ENCODE measurements at regions not wholly inside any gene's neighbourhood (a gene's known extent, or its start where the extent isn't known, plus 50 kb on each side); places are given as distances from the start of the nearest gene placed in this dataset.

GRCh38 chr3:35500641-35501350 is 138.5 kb upstream of the ARPP21 start:
- Mint-ChIP-seq H3K27me3 (ENCODE audit: unreplicated experiment) (no peaks in the 10 kb centered on the region), H3K36me3 (ENCODE audit: insufficient read depth, unreplicated experiment) (no peaks in the 10 kb centered on the region), H3K4me3 (ENCODE audit: low read depth, unreplicated experiment) (no peak overlapping the region), H3K9me3 (ENCODE audit: low read depth, unreplicated experiment) (peaks cover 2% of the 10 kb centered on the region), H3K4me1 (ENCODE audit: low read depth, unreplicated experiment) (peaks cover 13% of the 10 kb centered on the region), H3K27ac (ENCODE audit: unreplicated experiment) (no peak overlapping the region)
- TF ChIP-seq CTCF (IDR thresholded peaks at IDR 0.05; ENCODE audit: unreplicated experiment) = no peak
- DNase-seq = no peak
- intact Hi-C loops (cut with micrococcal nuclease; ENCODE audit: unreplicated experiment) = no loop called here
- no TSS peak for BruUV-seq (replicated peaks)
- CTCF ChIA-PET = no interaction called here

GRCh38 chr3:35502699-35503098 is 136.6 kb upstream of the ARPP21 start:
- H3K27me3 Mint-ChIP-seq (ENCODE audit: unreplicated experiment) = no peaks in the 10 kb centered on the region
- no peaks in the 10 kb centered on the region for H3K36me3 Mint-ChIP-seq (ENCODE audit: insufficient read depth, unreplicated experiment)
- H3K27ac Mint-ChIP-seq (ENCODE audit: unreplicated experiment) = no peak overlapping the region
- DNase-seq = no peak
- H3K4me1 Mint-ChIP-seq (ENCODE audit: low read depth, unreplicated experiment) = peaks cover 13% of the 10 kb centered on the region
- no peak overlapping the region for H3K4me3 Mint-ChIP-seq (ENCODE audit: low read depth, unreplicated experiment)
- BruUV-seq (replicated peaks) = no TSS peak
- no peak for TF ChIP-seq CTCF (IDR thresholded peaks at IDR 0.05; ENCODE audit: unreplicated experiment)
- CTCF ChIA-PET = no interaction called here
- peaks cover 2% of the 10 kb centered on the region for H3K9me3 Mint-ChIP-seq (ENCODE audit: low read depth, unreplicated experiment)
- intact Hi-C loops (cut with micrococcal nuclease; ENCODE audit: unreplicated experiment) = no loop called here

GRCh38 chr3:35505181-35505580 is 134.1 kb upstream of the ARPP21 start:
- no peak for DNase-seq
- CTCF ChIA-PET = no interaction called here
- no peak overlapping the region for H3K4me3 Mint-ChIP-seq (ENCODE audit: low read depth, unreplicated experiment)
- no TSS peak for BruUV-seq (replicated peaks)
- no peak for TF ChIP-seq CTCF (IDR thresholded peaks at IDR 0.05; ENCODE audit: unreplicated experiment)
- no peak overlapping the region for H3K27ac Mint-ChIP-seq (ENCODE audit: unreplicated experiment)
- H3K4me1 Mint-ChIP-seq (ENCODE audit: low read depth, unreplicated experiment) = peaks cover 12% of the 10 kb centered on the region
- H3K9me3 Mint-ChIP-seq (ENCODE audit: low read depth, unreplicated experiment) = peaks cover 2% of the 10 kb centered on the region
- intact Hi-C loops (cut with micrococcal nuclease; ENCODE audit: unreplicated experiment) = no loop called here
- no peaks in the 10 kb centered on the region for H3K27me3 Mint-ChIP-seq (ENCODE audit: unreplicated experiment)
- no peaks in the 10 kb centered on the region for H3K36me3 Mint-ChIP-seq (ENCODE audit: insufficient read depth, unreplicated experiment)

GRCh38 chr3:35505772-35506171 is 133.6 kb upstream of the ARPP21 start:
- intact Hi-C loops (cut with micrococcal nuclease; ENCODE audit: unreplicated experiment) = no loop called here
- Mint-ChIP-seq H3K27me3 (ENCODE audit: unreplicated experiment) (no peaks in the 10 kb centered on the region), H3K4me1 (ENCODE audit: low read depth, unreplicated experiment) (peaks cover 6% of the 10 kb centered on the region), H3K36me3 (ENCODE audit: insufficient read depth, unreplicated experiment) (no peaks in the 10 kb centered on the region), H3K9me3 (ENCODE audit: low read depth, unreplicated experiment) (peaks cover 2% of the 10 kb centered on the region), H3K27ac (ENCODE audit: unreplicated experiment) (no peak overlapping the region), H3K4me3 (ENCODE audit: low read depth, unreplicated experiment) (no peak overlapping the region)
- TF ChIP-seq CTCF (IDR thresholded peaks at IDR 0.05; ENCODE audit: unreplicated experiment) = no peak
- BruUV-seq (replicated peaks) = no TSS peak
- DNase-seq = no peak
- CTCF ChIA-PET = no interaction called here

All from Calu3 (cell line).